SJCRH30 (cell line): ENCODE measurements at regions not wholly inside any gene's neighbourhood (a gene's known extent, or its start where the extent isn't known, plus 50 kb on each side); places are given as distances from the start of the nearest gene placed in this dataset.

Experiments used
- DNase-seq, 2 experiments: peaks; one replicate each; pipeline ENCODE4 v3.0.0-alpha.2; 2015 to 2020
- H3K27ac ChIP-seq: fragments of 250-450 bp; sonication (Bioruptor Pico); 2 replicates; pipeline ENCODE4 v1.5.1; 2020; ENCODE audit warnings: mild to moderate bottlenecking, moderate library complexity
- H3K27me3 ChIP-seq: fragments of 250-450 bp; sonication (Bioruptor Pico); 2 replicates; pipeline ENCODE4 v1.5.1; 2020; ENCODE audit warnings: mild to moderate bottlenecking, moderate library complexity
- H3K36me3 ChIP-seq: fragments of 250-450 bp; sonication (Bioruptor Pico); 2 replicates; pipeline ENCODE4 v1.5.1; 2020; ENCODE audit warnings: mild to moderate bottlenecking, moderate library complexity
- H3K4me1 ChIP-seq: fragments of 250-450 bp; sonication (Bioruptor Pico); 2 replicates; pipeline ENCODE4 v1.5.1; 2020; ENCODE audit warnings: mild to moderate bottlenecking, moderate library complexity
- H3K4me3 ChIP-seq: fragments of 250-450 bp; sonication (Bioruptor Pico); 2 replicates; pipeline ENCODE4 v1.5.1; 2020; ENCODE audit warnings: mild to moderate bottlenecking, moderate library complexity
- H3K9me3 ChIP-seq: fragments of 250-450 bp; sonication (Bioruptor Pico); replicated peaks from 2 replicates; pipeline ENCODE4 v1.5.1; 2020; ENCODE audit warnings: mild to moderate bottlenecking, moderate library complexity

GRCh38 chr14:105844047-105844630, 317.8 kb downstream of the TMEM121 start:
- Histone ChIP-seq H3K36me3 (no peaks in the 10 kb centered on the region), H3K27me3 (peaks cover 63% of the 10 kb centered on the region), H3K9me3 (no peaks in the 10 kb centered on the region), H3K4me3 (no peak overlapping the region), H3K27ac (no peak overlapping the region), H3K4me1 (no peaks in the 10 kb centered on the region)
- DNase-seq: no peak

- Histone ChIP-seq H3K27ac (no peak overlapping the region), H3K4me1 (no peaks in the 10 kb centered on the region), H3K36me3 (no peaks in the 10 kb centered on the region), H3K27me3 (peaks cover 59% of the 10 kb centered on the region), H3K9me3 (no peaks in the 10 kb centered on the region), H3K4me3 (no peak overlapping the region)
- DNase-seq: no peak
Observed at GRCh38 chr14:105844810-105845724, 318.7 kb downstream of the TMEM121 start.

GRCh38 chr14:105845725-105846309, 319.4 kb downstream of the TMEM121 start:
- Histone ChIP-seq H3K27ac (no peak overlapping the region), H3K27me3 (peaks cover 53% of the 10 kb centered on the region), H3K4me3 (no peak overlapping the region), H3K9me3 (no peaks in the 10 kb centered on the region), H3K4me1 (no peaks in the 10 kb centered on the region), H3K36me3 (no peaks in the 10 kb centered on the region)
- no peak for DNase-seq

- peaks cover 48% of the 10 kb centered on the region for H3K27me3 ChIP-seq
- H3K4me1 ChIP-seq: no peaks in the 10 kb centered on the region
- H3K4me3 ChIP-seq: no peak overlapping the region
- H3K36me3 ChIP-seq: no peaks in the 10 kb centered on the region
- H3K27ac ChIP-seq: no peak overlapping the region
- no peak for DNase-seq
- no peaks in the 10 kb centered on the region for H3K9me3 ChIP-seq
Observed at GRCh38 chr14:105846312-105846711, 319.9 kb downstream of the TMEM121 start.

- peaks cover 43% of the 10 kb centered on the region for H3K27me3 ChIP-seq
- H3K36me3 ChIP-seq: no peaks in the 10 kb centered on the region
- H3K4me1 ChIP-seq: no peaks in the 10 kb centered on the region
- no peak overlapping the region for H3K4me3 ChIP-seq
- DNase-seq: peak in 1 of 2 experiments; percentile 3
- H3K27ac ChIP-seq: no peak overlapping the region
- H3K9me3 ChIP-seq: no peaks in the 10 kb centered on the region
Observed at GRCh38 chr14:105847400-105847799, 321.0 kb downstream of the TMEM121 start.

- H3K9me3 ChIP-seq: no peaks in the 10 kb centered on the region
- H3K4me3 ChIP-seq: no peak overlapping the region
- peaks cover 37% of the 10 kb centered on the region for H3K27me3 ChIP-seq
- H3K27ac ChIP-seq: no peak overlapping the region
- DNase-seq: no peak
- no peaks in the 10 kb centered on the region for H3K36me3 ChIP-seq
- no peaks in the 10 kb centered on the region for H3K4me1 ChIP-seq
Observed at GRCh38 chr14:105848570-105848969, 322.2 kb downstream of the TMEM121 start.

- Histone ChIP-seq H3K4me3 (no peak overlapping the region), H3K4me1 (no peaks in the 10 kb centered on the region), H3K27me3 (peaks cover 40% of the 10 kb centered on the region), H3K9me3 (no peaks in the 10 kb centered on the region), H3K27ac (no peak overlapping the region), H3K36me3 (no peaks in the 10 kb centered on the region)
- DNase-seq: peak in 1 of 2 experiments; percentile 1
Observed at GRCh38 chr14:105849933-105850626, 323.7 kb downstream of the TMEM121 start.

- no peaks in the 10 kb centered on the region for H3K4me1 ChIP-seq
- no peaks in the 10 kb centered on the region for H3K36me3 ChIP-seq
- peaks cover 33% of the 10 kb centered on the region for H3K27me3 ChIP-seq
- H3K9me3 ChIP-seq: no peaks in the 10 kb centered on the region
- no peak overlapping the region for H3K27ac ChIP-seq
- no peak overlapping the region for H3K4me3 ChIP-seq
- DNase-seq: peak in 1 of 2 experiments; percentile 2
Observed at GRCh38 chr14:105850853-105851581, 324.6 kb downstream of the TMEM121 start.

- no peaks in the 10 kb centered on the region for H3K36me3 ChIP-seq
- peak in 1 of 2 experiments; percentile 2 for DNase-seq
- H3K4me1 ChIP-seq: no peaks in the 10 kb centered on the region
- peaks cover 30% of the 10 kb centered on the region for H3K27me3 ChIP-seq
- no peak overlapping the region for H3K4me3 ChIP-seq
- no peaks in the 10 kb centered on the region for H3K9me3 ChIP-seq
- H3K27ac ChIP-seq: no peak overlapping the region
Observed at GRCh38 chr14:105851716-105852377, 325.5 kb downstream of the TMEM121 start.

- Histone ChIP-seq H3K4me1 (no peaks in the 10 kb centered on the region), H3K27ac (no peak overlapping the region), H3K27me3 (peaks cover 26% of the 10 kb centered on the region), H3K4me3 (no peak overlapping the region), H3K9me3 (no peaks in the 10 kb centered on the region), H3K36me3 (no peaks in the 10 kb centered on the region)
- DNase-seq: peak in 1 of 2 experiments; percentile 1
Observed at GRCh38 chr14:105852378-105853088, 326.1 kb downstream of the TMEM121 start.

GRCh38 chr14:105853089-105853906, 326.9 kb downstream of the TMEM121 start:
- Histone ChIP-seq H3K27me3 (peaks cover 26% of the 10 kb centered on the region), H3K4me1 (no peaks in the 10 kb centered on the region), H3K9me3 (no peaks in the 10 kb centered on the region), H3K4me3 (no peak overlapping the region), H3K36me3 (no peaks in the 10 kb centered on the region), H3K27ac (no peak overlapping the region)
- DNase-seq: peak in 1 of 2 experiments; percentile 10

GRCh38 chr14:105853907-105854599, 327.7 kb downstream of the TMEM121 start:
- H3K27me3 ChIP-seq: peaks cover 26% of the 10 kb centered on the region
- no peak for DNase-seq
- no peaks in the 10 kb centered on the region for H3K36me3 ChIP-seq
- no peaks in the 10 kb centered on the region for H3K4me1 ChIP-seq
- no peak overlapping the region for H3K4me3 ChIP-seq
- no peaks in the 10 kb centered on the region for H3K9me3 ChIP-seq
- no peak overlapping the region for H3K27ac ChIP-seq
